ENCODE measurements at regions not wholly inside any gene's neighbourhood (a gene's known extent, or its start where the extent isn't known, plus 50 kb on each side); places are given as distances from the start of the nearest gene placed in this dataset.

- TF ChIP-seq, protein P1, sequence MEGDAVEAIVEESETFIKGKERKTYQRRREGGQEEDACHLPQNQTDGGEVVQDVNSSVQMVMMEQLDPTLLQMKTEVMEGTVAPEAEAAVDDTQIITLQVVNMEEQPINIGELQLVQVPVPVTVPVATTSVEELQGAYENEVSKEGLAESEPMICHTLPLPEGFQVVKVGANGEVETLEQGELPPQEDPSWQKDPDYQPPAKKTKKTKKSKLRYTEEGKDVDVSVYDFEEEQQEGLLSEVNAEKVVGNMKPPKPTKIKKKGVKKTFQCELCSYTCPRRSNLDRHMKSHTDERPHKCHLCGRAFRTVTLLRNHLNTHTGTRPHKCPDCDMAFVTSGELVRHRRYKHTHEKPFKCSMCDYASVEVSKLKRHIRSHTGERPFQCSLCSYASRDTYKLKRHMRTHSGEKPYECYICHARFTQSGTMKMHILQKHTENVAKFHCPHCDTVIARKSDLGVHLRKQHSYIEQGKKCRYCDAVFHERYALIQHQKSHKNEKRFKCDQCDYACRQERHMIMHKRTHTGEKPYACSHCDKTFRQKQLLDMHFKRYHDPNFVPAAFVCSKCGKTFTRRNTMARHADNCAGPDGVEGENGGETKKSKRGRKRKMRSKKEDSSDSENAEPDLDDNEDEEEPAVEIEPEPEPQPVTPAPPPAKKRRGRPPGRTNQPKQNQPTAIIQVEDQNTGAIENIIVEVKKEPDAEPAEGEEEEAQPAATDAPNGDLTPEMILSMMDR (IDR thresholded peaks at IDR 0.05; ENCODE audit: insufficient read depth, low read length, poor library complexity, severe bottlenecking), result no peak
- no peak for TF ChIP-seq EZH2phosphoT487 (conservative IDR thresholded peaks at IDR 0.05; ENCODE audit: low read length)
Observed at GRCh38 chr3:158977497-158977896, 175.6 kb downstream of the MFSD1 start.

All from SU-DHL-6 (cell line).